A673 (cell line): ENCODE measurements at regions not wholly inside any gene's neighbourhood (a gene's known extent, or its start where the extent isn't known, plus 50 kb on each side); places are given as distances from the start of the nearest gene placed in this dataset.

Source experiments
- EZH2 ChIP-seq: fragments of 200-600 bp; sonication (generic); IDR thresholded peaks from 2 replicates; pipeline ENCODE4 v1.6.1; 2017; ENCODE audit warnings: borderline replicate concordance, low read depth, mild to moderate bottlenecking, mixed read lengths, antibody characterized with exemption, low read length; ENCODE audit not compliant: poor library complexity, severe bottlenecking
- TF ChIP-seq, protein P1 (sequence below): fragments of 300-800, 200-600 bp; sonication (generic); conservative IDR thresholded peaks from 2 replicates; pipeline ENCODE4 v1.5.1; 2017; ENCODE audit warnings: low read depth, mild to moderate bottlenecking, antibody characterized with exemption, low read length, moderate library complexity, mixed read lengths

DNA sequence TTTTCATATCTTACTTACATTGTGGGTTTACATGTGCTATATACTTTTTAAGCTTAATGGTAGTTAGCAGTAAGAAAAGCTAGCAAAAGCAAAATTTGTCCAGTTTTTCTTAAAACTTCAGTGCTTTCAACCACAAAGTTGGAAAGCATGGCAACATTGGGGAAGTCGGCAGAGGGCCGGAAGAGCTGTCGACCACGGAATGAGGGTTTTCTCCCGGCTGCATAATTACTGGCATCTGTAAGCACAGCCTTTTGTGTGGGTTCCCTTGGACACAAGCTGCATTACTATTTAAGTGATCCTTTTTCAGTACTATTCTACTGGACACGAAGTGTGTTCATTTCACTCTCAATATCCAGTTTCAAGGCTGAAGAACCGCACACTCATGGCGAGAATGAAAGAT, 560.4 kb downstream of the ANKRD50 start:
- TF ChIP-seq, protein P1, sequence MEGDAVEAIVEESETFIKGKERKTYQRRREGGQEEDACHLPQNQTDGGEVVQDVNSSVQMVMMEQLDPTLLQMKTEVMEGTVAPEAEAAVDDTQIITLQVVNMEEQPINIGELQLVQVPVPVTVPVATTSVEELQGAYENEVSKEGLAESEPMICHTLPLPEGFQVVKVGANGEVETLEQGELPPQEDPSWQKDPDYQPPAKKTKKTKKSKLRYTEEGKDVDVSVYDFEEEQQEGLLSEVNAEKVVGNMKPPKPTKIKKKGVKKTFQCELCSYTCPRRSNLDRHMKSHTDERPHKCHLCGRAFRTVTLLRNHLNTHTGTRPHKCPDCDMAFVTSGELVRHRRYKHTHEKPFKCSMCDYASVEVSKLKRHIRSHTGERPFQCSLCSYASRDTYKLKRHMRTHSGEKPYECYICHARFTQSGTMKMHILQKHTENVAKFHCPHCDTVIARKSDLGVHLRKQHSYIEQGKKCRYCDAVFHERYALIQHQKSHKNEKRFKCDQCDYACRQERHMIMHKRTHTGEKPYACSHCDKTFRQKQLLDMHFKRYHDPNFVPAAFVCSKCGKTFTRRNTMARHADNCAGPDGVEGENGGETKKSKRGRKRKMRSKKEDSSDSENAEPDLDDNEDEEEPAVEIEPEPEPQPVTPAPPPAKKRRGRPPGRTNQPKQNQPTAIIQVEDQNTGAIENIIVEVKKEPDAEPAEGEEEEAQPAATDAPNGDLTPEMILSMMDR, result no peak
- no peak for TF ChIP-seq EZH2
